Heart right ventricle (tissue), 16 donors: ENCODE measurements at regions not wholly inside any gene's neighbourhood (a gene's known extent, or its start where the extent isn't known, plus 50 kb on each side); places are given as distances from the start of the nearest gene placed in this dataset.

ENCODE experiments used
- ATAC-seq, 8 donors: fragments of 200-7000 bp; cut with Tn5 transposase; one replicate each; pipeline ENCODE4 v1.9.1; 2020; ENCODE audit warnings: mild to moderate bottlenecking in 8 of 8, moderate library complexity in 8 of 8, moderate number of reproducible peaks in 1 of 8
- DNase-seq, 2 donors: peaks; one replicate each; pipeline ENCODE4 v3.0.0-alpha.2; 2020
- H3K27ac ChIP-seq, 10 donors: fragments of 200-600 bp; sonication (generic) in 2 of 10; one replicate each; pipeline versions ENCODE4 v1.5.0 to v1.8.0; 2020 to 2022; ENCODE audit warnings: mild to moderate bottlenecking in 3 of 10
- H3K27me3 ChIP-seq, 7 donors: fragments of 200-600 bp; one replicate each; pipeline ENCODE4 v1.8.0; 2021 to 2022; ENCODE audit warnings: mild to moderate bottlenecking in 2 of 7
- H3K36me3 ChIP-seq, 9 donors: fragments of 200-600 bp; sonication (generic) in 1 of 9; one replicate each; pipeline versions ENCODE4 v1.5.0 to v1.8.0; 2020 to 2022; ENCODE audit warnings: mild to moderate bottlenecking in 2 of 9
- H3K4me1 ChIP-seq, 9 donors: fragments of 200-600 bp; sonication (generic) in 1 of 9; one replicate each; pipeline versions ENCODE4 v1.5.0 to v1.8.0; 2020 to 2022; ENCODE audit warnings: mild to moderate bottlenecking in 4 of 9
- H3K4me3 ChIP-seq, 10 donors: fragments of 200-600 bp; sonication (generic) in 2 of 10; one replicate each; pipeline versions ENCODE4 v1.5.0 to v1.8.0; 2020 to 2022; ENCODE audit warnings: mild to moderate bottlenecking in 7 of 10, moderate library complexity in 2 of 10
- H3K9me3 ChIP-seq, 11 donors: fragments of 200-600 bp in 10 of 11; sonication (generic) in 2 of 11; one replicate each; pipeline versions ENCODE4 v1.5.0 to v1.8.0; 2013 to 2022; ENCODE audit warnings: mild to moderate bottlenecking in 2 of 11, control low read depth in 1 of 11, moderate library complexity in 1 of 11
- CTCF ChIP-seq, 9 donors: fragments of 200-600 bp; sonication (generic) in 2 of 9; IDR thresholded peaks; one replicate each; pipeline versions ENCODE4 v1.5.0 to v1.8.0; 2021 to 2022; ENCODE audit warnings: antibody characterized with exemption in 9 of 9, mild to moderate bottlenecking in 5 of 9, moderate library complexity in 1 of 9
- WGBS, 2 donors: extraction: QIAGEN DNeasy Blood & Tissue Kit; methylation state at CpG; one replicate each; pipeline ENCODE4 v1.1.7; 2013; ENCODE audit warnings: inconsistent platforms in 1 of 2; 5-methylcytosine and 5-hydroxymethylcytosine counted together
- intact Hi-C, 10 donors: fragments of 100-400 bp; cut with DNase I; formaldehyde crosslinking; loops; one replicate each; pipeline versions ENCODE4 v1.11.1 to v1.14.2; 2022
- donor health status: Arrhythmogenic right ventricular cardiomyopathy.
- donor health status: ischemic (EF 13 %, LVEDD 7.1; RV severe dilation, severe dysfunction).
- donor health status: healthy with polysubstance abuse.
- donor health status: DM: no; HTN: yes; CAD: no.
- donor health status: DM: no; HTN: no; CAD: no.
- donor health status: ischemic (EF 25% LVEDD 6.9; RV normal size, moderate dysfunction).
- donor health status: ischemic (EF 25% LVEDD 5.7; RV mildly dilated, moderate dysfunction).
- donor health status: healthy.
- donor health status: DM: yes; HTN: yes; CAD: no.
- donor health status: Ischemic cardiomyopathy.
- donor health status: ischemic (EF 35%, LVEDD 5.7; RV mildly dilated, moderate dysfunction).
- donor health status: nonischemic (EF 11% LVEDD 7.7; RV severe dilation, severe dysfunction).
- donor health status: DM: yes; HTN: yes; CAD: no.
- donor health status: PGD.
- donor health status: ischemic (EF 29% LVEDD 5.4; RV normal size, mild dysfunction).
- donor health status: nonischemic (EF 23%, LVEDD 6.1; RV moderate dilation, normal function).

- intact Hi-C loops = no loop called here
- Histone ChIP-seq H3K27ac (no peak overlapping the region), H3K27me3 (no peaks in the 10 kb centered on the region), H3K9me3 (peaks cover 0 to 22% (median 0%) of the 10 kb centered on the region in 11 donors), H3K36me3 (no peaks in the 10 kb centered on the region), H3K4me3 (no peak overlapping the region), H3K4me1 (no peaks in the 10 kb centered on the region)
- ATAC-seq (no peak), DNase-seq (no peak)
- WGBS, 2 donors = 56 to 61% methylated on average over 6 of the region's 6 CpGs
- TF ChIP-seq CTCF (IDR thresholded peaks at IDR 0.05) = no peak
Observed at GRCh38 chr3:134092208-134092701, 62.5 kb upstream of the SLCO2A1 start.

- intact Hi-C loops = no loop called here
- no peak for TF ChIP-seq CTCF (IDR thresholded peaks at IDR 0.05)
- H3K27ac ChIP-seq = no peak overlapping the region
- ATAC-seq (no peak), DNase-seq (no peak)
- WGBS, 2 donors = 94 to 96% methylated on average over 2 of the region's 2 CpGs
- no peak overlapping the region for H3K4me3 ChIP-seq
- no peaks in the 10 kb centered on the region for H3K27me3 ChIP-seq
- peaks cover 0 to 11% (median 0%) of the 10 kb centered on the region in 11 donors for H3K9me3 ChIP-seq
- H3K36me3 ChIP-seq = no peaks in the 10 kb centered on the region
- H3K4me1 ChIP-seq = no peaks in the 10 kb centered on the region
Observed at GRCh38 chr3:134090031-134090430, 60.3 kb upstream of the SLCO2A1 start.

GRCh38 chr3:134087060-134087974 lies 57.6 kb upstream of the SLCO2A1 start:
- 88 to 91% methylated on average over 10 of the region's 10 CpGs for WGBS, 2 donors
- no peak for DNase-seq
- Histone ChIP-seq H3K9me3 (peaks cover 0 to 12% (median 0%) of the 10 kb centered on the region in 11 donors), H3K4me1 (no peaks in the 10 kb centered on the region), H3K36me3 (no peaks in the 10 kb centered on the region), H3K27ac (no peak overlapping the region), H3K4me3 (no peak overlapping the region), H3K27me3 (no peaks in the 10 kb centered on the region)
- no peak for TF ChIP-seq CTCF (IDR thresholded peaks at IDR 0.05)
- no peak for ATAC-seq
- intact Hi-C loops = no loop called here

- 91 to 95% methylated on average over 6 of the region's 6 CpGs for WGBS, 2 donors
- no peak overlapping the region for H3K27ac ChIP-seq
- H3K36me3 ChIP-seq = no peaks in the 10 kb centered on the region
- ATAC-seq (no peak), DNase-seq (no peak)
- no peak for TF ChIP-seq CTCF (IDR thresholded peaks at IDR 0.05)
- intact Hi-C loops = no loop called here
- H3K27me3 ChIP-seq = no peaks in the 10 kb centered on the region
- H3K9me3 ChIP-seq = peaks cover 0 to 17% (median 0%) of the 10 kb centered on the region in 11 donors
- H3K4me3 ChIP-seq = no peak overlapping the region
- H3K4me1 ChIP-seq = no peaks in the 10 kb centered on the region
Observed at GRCh38 chr3:134086616-134087015, 56.9 kb upstream of the SLCO2A1 start.
